SKM-1 (cell line): ENCODE measurements at regions not wholly inside any gene's neighbourhood (a gene's known extent, or its start where the extent isn't known, plus 50 kb on each side); places are given as distances from the start of the nearest gene placed in this dataset.

ENCODE experiments used
- DNase-seq: peaks from one replicate; lab custom pipeline; 2025; ENCODE audit not compliant: unreplicated experiment; lab: John Stamatoyannopoulos, UW

DNA sequence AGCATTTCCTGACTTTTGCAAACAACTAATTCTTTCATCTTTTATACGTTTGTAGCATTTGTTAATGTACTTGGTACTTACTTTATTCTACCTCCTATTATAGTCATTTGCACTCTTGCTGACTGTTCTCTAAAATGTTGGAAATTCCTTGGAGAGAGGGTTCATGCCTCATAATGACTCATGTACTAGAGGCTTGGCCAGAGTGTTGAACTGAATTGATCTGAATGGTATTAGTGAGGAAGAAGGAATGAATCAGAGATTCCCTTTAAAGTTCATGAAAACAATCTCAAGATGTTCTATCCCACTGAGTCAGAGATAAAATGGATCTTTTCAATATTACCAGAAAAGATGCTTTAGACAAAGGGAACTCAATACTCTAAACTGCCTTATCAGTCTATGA, 383.4 kb downstream of the SEC16B start:
- no peak for DNase-seq

DNA sequence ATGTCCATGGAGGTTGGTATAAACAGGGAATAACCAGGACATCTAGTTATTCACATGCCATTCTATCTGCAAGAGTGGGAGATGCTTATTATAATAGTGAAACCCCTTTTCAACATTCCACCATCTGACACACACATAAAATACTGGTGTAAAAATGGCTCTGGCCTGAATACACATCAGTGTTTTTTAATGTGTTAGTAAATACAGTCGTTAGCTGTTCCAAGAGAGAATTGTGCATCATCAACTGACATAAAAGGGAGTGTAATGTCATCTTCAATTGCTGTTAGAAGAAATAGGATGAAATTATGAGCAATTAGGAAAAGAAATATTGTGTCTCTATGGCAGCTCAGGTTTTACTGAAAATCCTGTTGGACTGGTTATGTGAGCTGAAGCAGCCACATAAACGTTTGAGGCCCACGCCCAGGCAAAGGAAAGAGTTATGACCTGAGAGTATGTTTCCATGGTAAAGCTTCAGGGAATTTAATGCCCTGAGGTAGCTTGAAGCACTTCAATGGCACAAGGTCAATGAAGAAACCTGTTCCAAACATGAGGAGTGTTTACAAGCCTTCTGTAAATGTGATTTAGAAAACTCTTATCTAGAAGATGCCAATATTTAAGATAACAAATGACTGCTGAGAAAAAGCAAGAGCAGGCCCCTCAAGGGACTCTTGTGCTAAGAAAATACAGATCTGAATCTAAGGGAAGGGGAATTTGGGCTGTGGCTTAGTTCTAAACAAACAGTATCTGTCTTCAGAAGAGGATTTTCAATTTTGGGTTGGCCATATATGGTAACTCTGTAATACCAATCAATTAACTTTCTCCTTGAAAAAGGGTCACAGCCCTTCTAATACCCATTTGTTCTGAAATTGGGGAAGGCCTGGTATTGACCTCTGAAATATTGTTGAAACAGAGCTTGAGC, 384.3 kb downstream of the SEC16B start:
- DNase-seq = no peak

DNA sequence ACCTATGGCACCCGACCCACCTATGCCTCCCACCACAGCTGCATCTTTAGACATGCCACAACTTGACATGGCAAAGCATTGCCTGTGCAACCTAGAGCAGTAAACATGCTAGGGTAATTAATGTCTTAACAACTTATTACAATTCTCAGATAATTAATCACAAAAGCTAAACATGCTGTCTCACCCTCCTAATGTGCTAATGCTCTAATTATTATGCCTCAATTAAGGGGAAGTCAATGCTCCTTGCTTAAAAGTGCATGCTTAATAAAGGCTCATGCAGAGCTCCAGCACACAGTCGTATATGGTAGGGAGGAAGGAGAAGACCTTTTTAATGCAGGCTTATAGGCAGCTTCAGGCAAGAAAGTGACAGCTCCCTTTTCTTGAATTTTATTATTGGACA, 396.0 kb downstream of the SEC16B start:
- DNase-seq = no peak

DNA sequence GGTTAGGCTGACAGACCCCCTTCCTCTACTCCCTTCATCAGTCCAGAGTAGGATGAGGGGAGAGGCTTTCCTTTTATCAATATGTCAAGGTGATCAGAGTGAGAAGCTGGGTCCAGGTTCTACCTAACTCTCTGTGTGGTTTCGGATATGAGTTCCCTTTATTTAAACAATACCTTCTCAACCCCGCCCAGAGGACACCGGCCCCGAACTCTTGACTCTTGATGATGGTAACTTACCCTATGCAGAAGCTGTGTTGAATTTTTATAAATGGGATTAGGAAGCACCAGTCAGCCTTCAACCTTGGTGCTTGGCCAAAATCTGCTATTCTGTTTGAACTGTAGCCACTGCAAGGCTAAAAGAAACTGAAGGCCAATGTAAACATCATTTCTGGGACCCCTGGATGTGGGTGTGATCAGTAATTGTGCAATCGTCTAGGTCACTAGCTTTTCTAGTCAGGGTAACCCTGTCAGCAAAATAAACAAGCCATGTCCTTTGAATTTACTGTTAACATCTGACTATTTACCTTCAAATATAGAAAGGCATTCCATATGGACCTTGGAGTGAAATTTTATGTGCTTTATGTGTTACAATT, 398.3 kb downstream of the SEC16B start:
- DNase-seq = no peak

DNA sequence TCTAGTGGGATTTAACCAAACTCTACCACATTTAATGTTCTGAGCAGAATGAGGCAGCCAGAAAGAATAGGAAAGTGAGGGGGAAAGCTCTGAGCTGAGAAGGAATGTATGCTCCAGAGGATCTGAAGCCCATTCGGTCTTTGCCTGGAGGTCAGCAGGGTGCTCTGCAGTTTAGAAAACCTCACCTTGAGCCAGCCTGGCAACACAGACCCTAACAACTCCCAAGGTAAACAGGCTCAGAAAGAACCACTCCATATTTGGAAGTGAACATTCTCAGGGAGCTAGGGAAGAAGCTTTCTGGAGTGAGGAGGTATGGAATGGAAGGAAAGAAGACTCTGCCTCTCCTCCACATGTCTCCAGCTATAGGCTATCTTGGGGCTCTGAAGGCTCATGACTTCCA, 398.8 kb downstream of the SEC16B start:
- no peak for DNase-seq

DNA sequence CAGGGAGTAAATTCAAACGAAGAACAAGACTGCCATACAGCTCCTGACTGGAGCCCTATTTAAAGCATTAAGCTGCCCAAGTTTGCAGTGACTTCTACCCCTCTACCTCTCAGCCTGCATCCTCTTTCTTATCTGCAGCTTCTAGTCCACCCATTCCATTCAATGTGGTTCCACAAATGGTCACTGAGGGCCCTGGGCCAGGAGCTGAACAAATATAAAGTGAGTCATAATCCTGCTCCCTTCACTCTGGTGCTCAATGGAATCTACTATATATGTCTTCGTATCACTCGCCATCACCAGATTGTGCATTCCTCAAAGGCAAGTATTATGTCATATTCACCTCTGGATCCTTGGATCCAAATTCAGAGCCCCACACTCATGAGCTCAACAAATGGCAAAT, 398.7 kb downstream of the BRINP2 start:
- no peak for DNase-seq

DNA sequence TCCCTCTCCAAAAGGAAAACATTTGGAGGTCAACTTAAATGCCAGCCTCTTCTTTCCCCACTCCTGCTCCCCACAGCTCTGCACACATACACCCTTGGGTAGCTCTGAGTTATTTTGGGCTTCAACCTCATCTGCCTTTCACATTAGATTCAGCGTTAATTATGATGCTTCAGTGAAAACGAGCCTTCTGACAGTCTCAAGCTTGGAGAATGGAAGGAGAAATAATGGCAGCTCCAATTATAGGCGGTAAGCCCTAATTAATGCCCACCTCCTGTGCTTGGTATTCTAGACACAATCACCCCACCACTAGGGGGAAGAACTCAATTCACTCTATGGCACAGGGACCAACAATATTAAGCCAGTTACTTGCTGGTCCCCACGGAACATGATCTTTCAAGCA, 397.9 kb downstream of the BRINP2 start:
- no peak for DNase-seq

DNA sequence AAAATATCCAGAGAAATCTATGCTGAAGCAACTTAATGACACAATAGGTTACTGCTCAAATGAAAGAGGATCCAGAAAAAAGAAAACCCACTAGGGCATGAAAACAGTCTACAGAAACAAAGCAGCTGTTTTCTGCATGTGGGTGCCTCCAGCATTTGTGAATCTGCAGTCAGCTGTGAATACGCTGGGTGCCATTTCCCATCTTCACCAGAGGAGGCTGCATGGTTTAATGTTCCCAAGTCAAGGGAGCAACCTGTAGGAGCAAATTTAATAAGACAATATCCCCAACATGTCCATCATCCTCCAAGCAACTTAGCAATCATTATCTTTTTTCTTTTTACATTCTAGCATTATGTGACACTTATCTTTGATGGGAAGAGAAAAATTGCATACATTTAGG, 396.6 kb downstream of the BRINP2 start:
- no peak for DNase-seq

DNA sequence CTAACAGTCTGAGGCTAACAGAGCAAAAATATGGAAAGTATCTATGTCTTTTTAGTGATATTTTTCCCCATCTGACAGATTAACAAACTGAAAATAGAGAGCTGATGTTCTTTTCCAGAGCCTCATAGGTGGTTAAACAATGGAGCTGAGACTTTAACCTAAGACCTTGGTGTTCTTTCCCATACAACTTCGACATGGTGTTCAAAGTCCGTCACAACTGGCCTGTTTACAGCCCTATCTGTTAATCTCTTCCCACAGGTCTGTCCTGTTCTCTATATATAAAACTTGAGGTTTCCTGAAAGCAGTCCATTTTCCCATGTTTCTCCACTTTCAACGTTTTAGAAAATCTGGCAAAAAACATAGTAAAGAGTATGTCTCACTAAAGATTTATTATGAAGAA, 395.7 kb downstream of the BRINP2 start:
- DNase-seq = no peak

DNA sequence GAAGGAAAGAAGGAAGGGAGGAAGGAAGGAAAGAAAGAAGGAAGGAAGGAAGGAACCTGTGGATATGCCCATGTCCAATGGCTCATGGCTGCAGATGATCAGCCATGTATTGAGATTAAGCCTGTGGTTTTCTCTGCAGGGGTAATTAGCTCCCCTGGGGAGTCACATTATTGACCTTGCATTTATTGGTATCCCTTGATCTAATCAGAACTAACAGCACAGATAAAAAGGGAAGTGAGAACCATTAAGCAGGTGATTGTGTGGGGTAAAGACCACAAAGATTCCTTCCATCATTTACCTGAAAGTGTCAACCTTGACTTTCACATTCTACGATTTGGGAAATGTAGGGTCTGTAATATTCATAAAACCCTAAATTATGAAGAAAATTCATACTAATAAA, 390.7 kb downstream of the BRINP2 start:
- no peak for DNase-seq

DNA sequence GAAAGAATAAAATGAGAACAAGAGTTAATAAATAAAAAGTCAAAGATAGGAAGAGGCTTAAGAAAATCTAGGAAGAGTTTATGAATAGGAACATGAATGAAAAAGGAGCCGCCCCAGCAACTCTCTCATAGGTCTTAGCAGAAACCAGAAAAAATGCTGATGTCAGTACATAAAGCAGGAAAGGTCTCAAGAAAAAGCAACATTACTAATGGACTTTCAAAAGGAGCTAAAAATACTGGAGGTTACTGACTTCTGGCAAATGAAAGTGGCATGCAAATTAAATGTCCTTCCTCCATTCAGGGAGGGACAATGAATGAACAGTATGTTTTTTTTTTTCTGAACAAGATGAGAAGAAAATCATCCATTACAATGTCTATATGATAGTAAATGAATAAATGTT, 387.6 kb downstream of the BRINP2 start:
- no peak for DNase-seq

DNA sequence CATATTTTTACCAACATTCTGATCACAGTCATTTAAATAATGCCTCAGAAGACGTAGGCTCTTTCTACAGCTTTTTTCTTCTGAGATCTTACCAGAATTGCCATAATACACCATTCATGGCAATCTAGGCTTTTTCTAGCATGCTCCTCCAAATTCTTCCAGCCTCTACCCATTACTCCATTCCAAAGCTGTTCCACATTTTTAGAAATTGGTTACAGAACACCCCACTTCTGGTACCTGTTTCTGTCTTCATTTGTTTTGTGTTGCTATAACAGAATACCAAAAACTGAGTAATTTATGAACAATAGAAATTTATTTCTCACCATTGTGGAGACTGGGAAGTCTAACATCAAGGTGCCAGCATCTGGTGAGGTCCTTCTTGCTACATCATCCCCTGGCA, 385.4 kb downstream of the BRINP2 start:
- DNase-seq = no peak

DNA sequence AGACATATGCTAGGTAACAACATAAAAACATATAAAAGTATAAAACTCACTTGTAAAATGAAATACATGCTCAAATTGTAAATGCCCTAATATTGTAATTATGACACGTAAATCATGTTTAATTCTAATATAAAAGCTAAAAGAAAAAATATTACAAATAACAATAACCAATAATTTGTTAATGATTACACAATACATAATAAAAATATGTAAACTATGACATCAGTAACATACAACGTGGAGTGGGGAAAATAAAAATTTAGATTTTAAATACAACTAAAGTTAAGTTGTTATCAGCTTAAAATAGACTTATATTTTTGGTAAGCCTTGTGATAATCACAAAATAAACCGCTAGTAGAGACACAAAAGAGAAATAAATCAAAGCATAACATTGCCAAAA, 376.4 kb downstream of the BRINP2 start:
- DNase-seq = no peak

DNA sequence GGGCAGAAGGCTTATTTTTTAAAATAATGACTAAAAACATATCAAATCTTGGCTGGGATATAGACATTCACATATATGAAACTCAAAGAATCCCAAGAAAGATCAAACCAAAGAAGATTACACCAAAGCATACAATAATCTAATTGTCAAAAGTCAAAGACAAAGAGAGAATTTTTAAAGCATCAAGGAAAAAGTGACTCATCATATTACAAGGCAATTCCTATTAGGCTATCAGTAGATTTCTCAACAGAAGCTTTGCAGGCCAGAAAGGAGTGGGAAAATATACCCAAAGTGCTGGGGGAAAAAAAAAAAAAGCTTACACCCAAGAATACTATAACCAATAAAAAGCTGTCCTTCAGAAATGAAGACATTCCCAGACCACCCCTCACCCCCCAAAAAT, 375.6 kb downstream of the BRINP2 start:
- no peak for DNase-seq

DNA sequence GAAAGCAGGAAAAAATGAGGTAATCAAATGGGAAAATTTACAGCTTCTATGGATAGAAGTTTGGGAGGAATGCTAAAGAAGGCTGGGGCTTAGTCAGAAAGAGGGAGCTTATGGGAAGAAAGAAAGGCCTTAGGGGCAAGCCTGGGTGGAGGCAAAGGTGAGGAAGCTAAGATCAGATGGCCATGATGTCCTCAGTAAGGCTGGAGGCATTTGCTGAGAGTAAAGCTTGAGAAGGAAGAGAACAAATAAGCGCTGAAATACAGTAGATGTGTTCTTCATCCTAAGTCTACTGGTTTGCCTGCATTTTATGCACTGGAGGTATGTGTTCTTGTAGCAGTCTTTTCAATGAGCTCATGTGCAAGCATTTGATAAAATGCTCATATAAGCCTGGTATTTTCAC, 355.4 kb downstream of the BRINP2 start:
- DNase-seq = no peak

DNA sequence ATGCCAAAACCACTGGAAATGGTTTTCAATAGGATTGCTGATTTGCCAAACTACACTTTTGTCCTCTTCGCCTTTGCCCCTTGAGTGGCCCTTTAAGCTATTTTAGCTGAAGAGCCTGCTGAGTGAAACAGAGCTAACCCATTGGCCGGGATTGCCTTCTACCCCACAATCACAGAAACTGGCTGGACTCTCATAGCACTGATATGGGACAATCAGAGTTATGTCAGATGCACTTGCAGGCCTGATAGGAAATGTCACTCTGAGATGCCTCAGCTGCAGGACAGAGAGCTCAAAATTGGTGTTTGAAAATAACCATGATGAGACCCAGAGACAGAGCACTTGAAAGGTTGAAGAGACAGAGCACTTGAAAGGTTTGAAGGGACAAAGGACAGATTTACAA, 354.4 kb downstream of the BRINP2 start:
- DNase-seq = no peak

DNA sequence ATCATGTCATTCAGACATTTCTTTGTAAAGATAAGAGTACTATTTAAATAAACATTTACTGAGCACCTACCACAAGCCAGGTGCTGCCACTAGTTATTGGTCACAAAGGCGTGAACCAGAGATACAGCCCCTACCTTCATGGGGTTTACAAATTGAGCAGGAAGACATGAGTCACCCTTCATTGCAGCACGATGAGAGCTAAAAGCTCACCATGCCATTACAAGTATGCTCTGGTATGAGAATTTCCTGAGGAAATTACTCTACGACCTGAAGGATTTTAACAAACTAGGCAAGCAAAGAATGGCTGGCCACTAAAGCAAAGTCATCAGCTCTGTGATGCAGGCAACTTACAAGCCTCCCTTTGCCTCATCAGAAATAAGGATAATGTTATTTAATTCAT, 346.8 kb downstream of the BRINP2 start:
- DNase-seq = no peak

DNA sequence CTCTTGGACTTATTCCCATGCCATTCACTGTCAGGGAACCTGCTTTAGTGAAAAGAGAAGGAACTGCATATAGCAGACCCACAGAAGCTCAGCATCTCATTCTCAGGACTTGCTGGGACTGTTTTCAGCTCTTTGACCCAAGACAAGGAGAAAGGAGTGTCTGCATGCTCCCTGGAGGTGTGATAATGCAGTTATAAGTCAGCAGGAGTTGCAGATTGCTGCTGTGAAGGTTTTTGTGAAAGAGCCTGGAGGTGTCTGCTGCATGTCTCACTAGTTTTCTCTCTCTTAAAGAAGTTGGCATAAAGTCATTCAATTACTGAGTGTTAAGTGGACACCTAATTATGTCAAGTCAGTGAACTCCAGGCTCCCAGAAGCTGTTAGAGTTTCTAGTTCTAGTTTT, 343.4 kb downstream of the BRINP2 start:
- DNase-seq = no peak

DNA sequence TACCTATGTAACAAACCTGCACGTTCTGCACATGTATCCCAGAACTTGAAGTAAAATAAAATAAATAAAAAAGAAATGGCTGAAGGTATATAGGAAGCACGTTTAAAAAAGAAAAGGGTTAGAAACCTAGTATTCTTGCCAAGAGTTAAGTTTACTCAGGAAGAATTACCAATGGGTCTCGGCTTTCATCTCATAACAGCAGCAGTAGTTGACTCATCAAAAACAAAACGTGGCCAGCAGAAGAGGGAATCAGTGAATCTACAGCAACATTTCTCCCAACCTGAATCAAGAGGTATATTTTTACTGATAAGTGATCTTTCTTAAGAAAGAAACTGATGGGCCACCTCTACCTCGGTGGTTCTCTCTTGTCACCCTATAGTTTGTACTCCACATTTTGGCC, 340.3 kb downstream of the BRINP2 start:
- DNase-seq = no peak

DNA sequence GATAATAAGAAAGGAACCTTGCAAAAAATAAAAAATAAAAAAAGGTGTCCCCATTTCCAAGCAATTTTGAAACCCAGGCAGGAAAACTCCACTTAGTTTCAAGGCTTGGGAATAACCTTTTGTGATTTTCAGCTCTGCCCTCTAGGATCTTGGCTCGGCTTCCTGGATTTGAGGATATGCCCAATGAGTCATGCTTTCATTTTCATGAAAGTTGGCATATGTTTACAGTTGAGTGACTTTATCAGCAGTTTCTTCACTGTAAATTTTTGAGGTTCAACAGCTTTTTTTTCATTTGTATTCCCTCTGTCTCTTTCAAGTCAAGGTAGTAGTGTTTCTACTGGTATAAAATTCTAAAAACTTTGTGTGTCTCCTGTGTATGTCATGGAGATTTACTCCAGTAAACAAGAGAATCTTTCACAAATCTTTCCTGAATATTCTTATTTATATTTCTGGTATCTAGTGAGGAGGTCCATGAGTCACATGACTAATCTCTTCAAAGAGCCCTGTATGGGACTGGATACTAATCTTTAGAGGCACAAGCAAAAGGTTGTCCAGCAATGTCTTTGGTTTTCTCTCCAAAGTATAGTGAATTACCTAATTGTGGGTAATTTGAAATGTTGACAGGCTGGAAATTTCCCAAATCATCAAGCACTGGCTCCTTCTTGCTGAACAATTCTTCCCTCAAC, 335.3 kb downstream of the BRINP2 start:
- DNase-seq = no peak

DNA sequence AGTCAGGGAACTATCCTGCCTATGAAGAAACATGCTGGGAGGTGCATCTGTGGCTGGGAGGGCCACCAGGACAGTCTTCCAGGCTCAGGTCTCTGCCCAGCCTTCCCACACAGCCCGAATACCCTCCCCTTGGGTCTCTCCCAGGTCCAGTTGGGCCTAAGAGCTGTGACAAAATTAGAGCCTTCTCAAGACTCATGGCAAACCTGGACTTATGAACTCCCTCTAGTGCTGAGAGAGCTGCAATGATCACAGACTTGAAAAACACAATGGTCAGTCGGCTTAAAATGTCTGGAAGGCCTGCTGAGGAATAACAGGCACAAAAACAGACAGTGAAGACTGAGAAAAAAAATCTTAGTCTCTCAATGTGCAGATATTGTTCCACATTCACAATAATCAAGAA, 325.1 kb downstream of the BRINP2 start:
- DNase-seq = no peak

DNA sequence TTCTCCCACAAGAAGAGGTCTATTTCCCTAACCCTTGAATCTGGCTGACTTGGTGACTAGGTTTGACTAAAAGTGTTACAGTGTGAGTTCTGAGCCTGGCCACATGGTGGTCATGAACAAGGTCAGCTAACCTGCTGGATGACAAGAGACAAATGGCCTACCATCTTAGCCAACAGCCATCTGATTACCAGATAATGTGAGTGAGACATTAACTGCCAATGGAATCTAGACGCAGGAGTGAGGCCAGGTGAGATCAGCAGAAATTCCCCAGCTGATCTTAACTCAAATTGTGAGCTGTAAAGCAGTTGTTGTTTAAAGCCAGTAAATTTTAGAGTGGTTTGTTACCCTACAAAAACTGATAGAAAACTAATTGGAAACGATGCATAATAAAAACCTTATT, 320.0 kb downstream of the BRINP2 start:
- no peak for DNase-seq
